ENCODE measurements at regions not wholly inside any gene's neighbourhood (a gene's known extent, or its start where the extent isn't known, plus 50 kb on each side); places are given as distances from the start of the nearest gene placed in this dataset.

- WGBS, result 87% methylated on average over 3 of the region's 3 CpGs
- Histone ChIP-seq H3K9me3 (no peaks in the 10 kb centered on the region), H3K27me3 (replicated peaks; ENCODE audit: insufficient read depth) (no peaks in the 10 kb centered on the region), H3K27ac (no peak overlapping the region), H3K36me3 (no peaks in the 10 kb centered on the region), H3K4me3 (no peak overlapping the region), H3K4me1 (replicated peaks) (no peaks in the 10 kb centered on the region)
- TF ChIP-seq CTCF (IDR thresholded peaks at IDR 0.05), result no peak
- no peak for TF ChIP-seq POLR2A (IDR thresholded peaks at IDR 0.05)
- no peak for TF ChIP-seq POLR2AphosphoS5 (IDR thresholded peaks at IDR 0.05)
- no peak for DNase-seq (ENCODE audit: low spot score)
- intact Hi-C loops (cut with DNase I), result no loop called here
Measured at GRCh38 chr17:70493277-70493874, 324.0 kb downstream of the KCNJ2 start.

GRCh38 chr17:70498631-70499030 is 329.3 kb downstream of the KCNJ2 start:
- no peaks in the 10 kb centered on the region for H3K27me3 ChIP-seq (replicated peaks; ENCODE audit: insufficient read depth)
- no peak overlapping the region for H3K4me3 ChIP-seq
- H3K36me3 ChIP-seq, result no peaks in the 10 kb centered on the region
- H3K9me3 ChIP-seq, result no peaks in the 10 kb centered on the region
- H3K27ac ChIP-seq, result no peak overlapping the region
- no peaks in the 10 kb centered on the region for H3K4me1 ChIP-seq (replicated peaks)
- 60% methylated on average over 2 of the region's 2 CpGs for WGBS
- intact Hi-C loops (cut with DNase I), result no loop called here
- no peak for DNase-seq (ENCODE audit: low spot score)
- TF ChIP-seq POLR2AphosphoS5 (IDR thresholded peaks at IDR 0.05) (no peak), CTCF (IDR thresholded peaks at IDR 0.05) (no peak), POLR2A (IDR thresholded peaks at IDR 0.05) (no peak)

GRCh38 chr17:70499067-70499786 is 329.9 kb downstream of the KCNJ2 start:
- intact Hi-C loops (cut with DNase I), result no loop called here
- H3K9me3 ChIP-seq, result no peaks in the 10 kb centered on the region
- TF ChIP-seq POLR2AphosphoS5 (IDR thresholded peaks at IDR 0.05) (no peak), CTCF (IDR thresholded peaks at IDR 0.05) (no peak), POLR2A (IDR thresholded peaks at IDR 0.05) (no peak)
- no peaks in the 10 kb centered on the region for H3K36me3 ChIP-seq
- H3K27ac ChIP-seq, result no peak overlapping the region
- H3K4me3 ChIP-seq, result no peak overlapping the region
- H3K27me3 ChIP-seq (replicated peaks; ENCODE audit: insufficient read depth), result no peaks in the 10 kb centered on the region
- 40% methylated on average over 2 of the region's 2 CpGs for WGBS
- DNase-seq (ENCODE audit: low spot score), result no peak
- no peaks in the 10 kb centered on the region for H3K4me1 ChIP-seq (replicated peaks)

GRCh38 chr17:70503449-70503848 is 334.1 kb downstream of the KCNJ2 start:
- DNase-seq (ENCODE audit: low spot score), result no peak
- TF ChIP-seq POLR2A (IDR thresholded peaks at IDR 0.05), result no peak
- no peaks in the 10 kb centered on the region for H3K36me3 ChIP-seq
- H3K27ac ChIP-seq, result no peak overlapping the region
- 63% methylated on average over 3 of the region's 3 CpGs for WGBS
- no peak overlapping the region for H3K4me3 ChIP-seq
- H3K27me3 ChIP-seq (replicated peaks; ENCODE audit: insufficient read depth), result no peaks in the 10 kb centered on the region
- no peaks in the 10 kb centered on the region for H3K9me3 ChIP-seq
- intact Hi-C loops (cut with DNase I), result no loop called here
- H3K4me1 ChIP-seq (replicated peaks), result no peaks in the 10 kb centered on the region

- no peaks in the 10 kb centered on the region for H3K36me3 ChIP-seq
- 85% methylated on average over 2 of the region's 2 CpGs for WGBS
- no peaks in the 10 kb centered on the region for H3K9me3 ChIP-seq
- no peak overlapping the region for H3K27ac ChIP-seq
- H3K27me3 ChIP-seq (replicated peaks; ENCODE audit: insufficient read depth), result no peaks in the 10 kb centered on the region
- intact Hi-C loops (cut with DNase I), result no loop called here
- no peak overlapping the region for H3K4me3 ChIP-seq
- DNase-seq (ENCODE audit: low spot score), result no peak
- TF ChIP-seq CTCF (IDR thresholded peaks at IDR 0.05), result no peak
- TF ChIP-seq POLR2A (IDR thresholded peaks at IDR 0.05), result no peak
- TF ChIP-seq POLR2AphosphoS5 (IDR thresholded peaks at IDR 0.05), result no peak
- no peaks in the 10 kb centered on the region for H3K4me1 ChIP-seq (replicated peaks)
Measured at GRCh38 chr17:70510288-70510687, 341.0 kb downstream of the KCNJ2 start.
